Motor neuron (in vitro differentiated cells): ENCODE measurements at regions not wholly inside any gene's neighbourhood (a gene's known extent, or its start where the extent isn't known, plus 50 kb on each side); places are given as distances from the start of the nearest gene placed in this dataset.
"Not testable (repeated sequence)": the region's sequence is repeated elsewhere in the genome, so short reads cannot be mapped to it uniquely, and the experiment has no call there.

ENCODE experiments used
- ATAC-seq, 8 experiments: fragments of 200-7000 bp; cut with Tn5 transposase; replicated peaks in 6 of 8; 2 replicates each; pipeline ENCODE4 v1.8.0; 2021; ENCODE audit warnings: mild to moderate bottlenecking in 8 of 8, moderate library complexity in 8 of 8
- H3K27ac ChIP-seq, 2 donors: fragments of 250-450 bp; sonication (Bioruptor Pico); 2 replicates each; pipeline ENCODE4 v1.9.0; 2021; ENCODE audit warnings: antibody characterized with exemption in 2 of 2, mild to moderate bottlenecking in 2 of 2, moderate library complexity in 1 of 2
- H3K4me1 ChIP-seq, 2 donors: fragments of 250-450 bp; sonication (Bioruptor Pico); replicated peaks in 1 of 2; 2 replicates each; pipeline ENCODE4 v1.6.1; 2021; ENCODE audit warnings: antibody characterized with exemption in 2 of 2, mild to moderate bottlenecking in 2 of 2, moderate library complexity in 1 of 2
- H3K4me3 ChIP-seq, 5 donors: fragments of 250-450 bp; sonication (Bioruptor Pico); 2 replicates each; pipeline ENCODE4 v1.9.0; 2021; ENCODE audit warnings: antibody characterized with exemption in 5 of 5, mild to moderate bottlenecking in 5 of 5, moderate library complexity in 4 of 5
- WGBS, 10 experiments: fragments of 450-650 bp; shearing (Covaris generic); methylation state at CpG; one replicate each; pipeline ENCODE4 v1.0.0; 2022; 5-methylcytosine and 5-hydroxymethylcytosine counted together
- in situ Hi-C, 9 experiments: fragments of 400-800 bp; cut with MboI; loops; one replicate each; pipeline ENCODE4 v1.15.0; 2021; ENCODE audit warnings: low sequenced_read_pairs in 9 of 9, low pct_unique_long_range_greater_than_20kb in 2 of 9; ENCODE audit not compliant: unreplicated experiment in 9 of 9

- H3K4me3 ChIP-seq = no peak overlapping the region
- ATAC-seq = no peak
These were observed 136.0 kb downstream of the LMLN start for GRCh38 chr3:198096015-198096414.

GRCh38 chr3:198097048-198097447 is 137.0 kb downstream of the LMLN start:
- no peak overlapping the region for H3K4me3 ChIP-seq
- ATAC-seq = no peak
- in situ Hi-C loops = no loop called here
- no peaks in the 10 kb centered on the region for H3K4me1 ChIP-seq
- H3K27ac ChIP-seq = no peak overlapping the region
- WGBS, 10 experiments = 46 to 92% (median 71%) methylated on average over 4 to 7 of the region's 7 CpGs

More at GRCh38 chr3:198096015-198096414, 136.0 kb downstream of the LMLN start:
- in situ Hi-C loops = no loop called here
- Histone ChIP-seq H3K4me1 (no peaks in the 10 kb centered on the region), H3K27ac (no peak overlapping the region)

- WGBS, 10 experiments = no CpG with 5 or more reads among the region's 9 CpGs
- H3K4me3 ChIP-seq = not testable (repeated sequence)
These were observed 138.7 kb downstream of the LMLN start for GRCh38 chr3:198098661-198099081.

GRCh38 chr3:198103070-198103469 is 143.1 kb downstream of the LMLN start:
- in situ Hi-C loops, ATAC-seq, H3K4me3 ChIP-seq, H3K27ac ChIP-seq, H3K4me1 ChIP-seq: not testable (repeated sequence)
- WGBS, 10 experiments = no CpG with 5 or more reads among the region's 10 CpGs

More at GRCh38 chr3:198098661-198099081, 138.7 kb downstream of the LMLN start:
- H3K4me1 ChIP-seq, H3K27ac ChIP-seq, in situ Hi-C loops: not testable (repeated sequence)
- ATAC-seq = peak in 1 of 8 experiments; percentile 42

- WGBS, 10 experiments = 70 to 97% (median 87%) methylated on average over 2 to 4 of the region's 4 CpGs
- in situ Hi-C loops = no loop called here
- H3K4me1 ChIP-seq = no peaks in the 10 kb centered on the region
- no peak overlapping the region for H3K4me3 ChIP-seq
- no peak overlapping the region for H3K27ac ChIP-seq
- ATAC-seq = no peak
These were observed 146.2 kb downstream of the LMLN start for GRCh38 chr3:198106265-198106664.

GRCh38 chr3:198107840-198108734 is 148.1 kb downstream of the LMLN start:
- ATAC-seq = no peak
- Histone ChIP-seq H3K4me1 (no peaks in the 10 kb centered on the region), H3K27ac (no peak overlapping the region), H3K4me3 (no peak overlapping the region)
- in situ Hi-C loops = no loop called here
- 10 to 100% (median 71%) methylated on average over 1 to 3 of the region's 6 CpGs; no CpG with 5 or more reads in 3 of the 10 experiments for WGBS, 10 experiments

GRCh38 chr3:198109883-198110282 is 149.9 kb downstream of the LMLN start:
- in situ Hi-C loops = no loop called here
- Histone ChIP-seq H3K27ac (no peak overlapping the region), H3K4me1 (no peaks in the 10 kb centered on the region), H3K4me3 (no peak overlapping the region)
- ATAC-seq = no peak
- 30 to 84% (median 69%) methylated on average over 3 to 4 of the region's 5 CpGs; no CpG with 5 or more reads in 3 of the 10 experiments for WGBS, 10 experiments

GRCh38 chr3:198112031-198112430 is 152.0 kb downstream of the LMLN start:
- WGBS, 10 experiments = 72 to 100% (median 92%) methylated on average over 1 to 4 of the region's 5 CpGs; no CpG with 5 or more reads in 1 of the 10 experiments
- no peak overlapping the region for H3K27ac ChIP-seq
- no peaks in the 10 kb centered on the region for H3K4me1 ChIP-seq
- H3K4me3 ChIP-seq = no peak overlapping the region
- in situ Hi-C loops = no loop called here
- no peak for ATAC-seq

- in situ Hi-C loops = no loop called here
- Histone ChIP-seq H3K4me1 (no peaks in the 10 kb centered on the region), H3K27ac (no peak overlapping the region), H3K4me3 (no peak overlapping the region)
- WGBS, 10 experiments = 2 to 27% (median 7%) methylated on average over 3 to 22 of the region's 59 CpGs
- peak in 4 of 8 experiments; percentile 31 to 41 (median 36) for ATAC-seq
These were observed 153.4 kb downstream of the LMLN start for GRCh38 chr3:198113206-198114053.

GRCh38 chr3:198114516-198114915 is 154.5 kb downstream of the LMLN start:
- in situ Hi-C loops, ATAC-seq, H3K4me3 ChIP-seq, H3K4me1 ChIP-seq, H3K27ac ChIP-seq: not testable (repeated sequence)
- 60 to 100% (median 92%) methylated on average over 1 to 5 of the region's 7 CpGs; no CpG with 5 or more reads in 2 of the 10 experiments for WGBS, 10 experiments

- H3K4me1 ChIP-seq, ATAC-seq, in situ Hi-C loops, H3K4me3 ChIP-seq, H3K27ac ChIP-seq: not testable (repeated sequence)
- WGBS, 10 experiments = no CpG with 5 or more reads among the region's 8 CpGs
These were observed 162.2 kb downstream of the LMLN start for GRCh38 chr3:198122184-198122583.

GRCh38 chr3:198137038-198137835 is 177.2 kb downstream of the LMLN start:
- in situ Hi-C loops, H3K4me1 ChIP-seq, H3K4me3 ChIP-seq, H3K27ac ChIP-seq, ATAC-seq: not testable (repeated sequence)
- WGBS, 10 experiments = 20% methylated on average over 1 of the region's 12 CpGs; no CpG with 5 or more reads in 9 of the 10 experiments
